ENCODE measurements at regions not wholly inside any gene's neighbourhood (a gene's known extent, or its start where the extent isn't known, plus 50 kb on each side); places are given as distances from the start of the nearest gene placed in this dataset.

DNA sequence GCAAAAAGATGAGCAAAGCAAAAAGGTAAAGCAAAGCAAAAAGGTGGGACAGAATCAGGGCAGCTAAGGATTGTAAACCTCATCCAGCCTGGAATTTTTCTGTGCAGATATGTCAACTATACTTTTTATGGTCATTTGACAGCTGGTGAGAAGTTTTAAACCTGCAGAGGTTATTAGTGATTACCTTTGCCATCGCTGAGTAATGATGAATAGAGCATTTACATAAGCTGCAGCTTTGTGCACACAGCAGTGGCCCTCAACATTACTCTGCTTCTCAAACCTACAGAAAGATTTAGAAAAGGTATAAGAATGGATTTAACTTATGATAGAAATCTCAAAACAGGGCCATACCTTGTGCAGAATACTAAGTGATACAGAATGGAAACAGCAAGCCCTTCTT lies 54.5 kb upstream of the C4orf54 start:
- H3K27ac Mint-ChIP-seq: no peak overlapping the region
- no peak for TF ChIP-seq CTCF (IDR thresholded peaks at IDR 0.05; ENCODE audit: unreplicated experiment in 3 of 3)
- H3K27me3 Mint-ChIP-seq (ENCODE audit: low read depth): no peaks in the 10 kb centered on the region
- no peaks in the 10 kb centered on the region for H3K36me3 Mint-ChIP-seq (ENCODE audit: low read depth)
- no peak overlapping the region for H3K4me3 Mint-ChIP-seq
- H3K9me3 Mint-ChIP-seq: no peaks in the 10 kb centered on the region
- no peaks in the 10 kb centered on the region for H3K4me1 Mint-ChIP-seq

DNA sequence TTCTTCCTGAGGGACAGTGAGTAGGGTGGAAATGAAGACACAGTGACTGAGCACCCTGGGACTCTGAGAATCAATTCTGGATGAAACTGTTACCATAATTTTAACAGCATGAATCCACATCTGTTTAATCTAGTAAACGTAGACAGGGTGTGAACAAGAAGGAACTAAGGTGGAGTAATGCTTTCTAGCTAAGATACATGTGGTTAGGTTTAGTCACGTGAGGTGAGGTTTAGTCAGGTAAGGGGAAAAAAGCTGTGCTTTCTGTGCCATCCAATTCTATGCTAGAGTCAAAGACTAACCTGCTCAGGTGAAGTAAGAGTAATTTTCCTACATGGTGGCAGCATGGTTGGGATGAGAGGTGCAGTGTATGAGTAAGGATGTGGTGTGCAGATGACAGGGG lies 54.0 kb upstream of the C4orf54 start:
- no peak overlapping the region for H3K27ac Mint-ChIP-seq

GRCh38 chr4:99710681-99711345 lies 53.2 kb upstream of the C4orf54 start:
- H3K9me3 Mint-ChIP-seq: no peaks in the 10 kb centered on the region
- no peaks in the 10 kb centered on the region for H3K27me3 Mint-ChIP-seq (ENCODE audit: low read depth)
- H3K36me3 Mint-ChIP-seq (ENCODE audit: low read depth): no peaks in the 10 kb centered on the region

More for the DNA sequence above, 54.0 kb upstream of the C4orf54 start:
- no peak for TF ChIP-seq CTCF (IDR thresholded peaks at IDR 0.05; ENCODE audit: unreplicated experiment in 3 of 3)
- no peaks in the 10 kb centered on the region for H3K36me3 Mint-ChIP-seq (ENCODE audit: low read depth)
- no peaks in the 10 kb centered on the region for H3K27me3 Mint-ChIP-seq (ENCODE audit: low read depth)
- no peak overlapping the region for H3K4me3 Mint-ChIP-seq
- H3K9me3 Mint-ChIP-seq: no peaks in the 10 kb centered on the region
- no peaks in the 10 kb centered on the region for H3K4me1 Mint-ChIP-seq

DNA sequence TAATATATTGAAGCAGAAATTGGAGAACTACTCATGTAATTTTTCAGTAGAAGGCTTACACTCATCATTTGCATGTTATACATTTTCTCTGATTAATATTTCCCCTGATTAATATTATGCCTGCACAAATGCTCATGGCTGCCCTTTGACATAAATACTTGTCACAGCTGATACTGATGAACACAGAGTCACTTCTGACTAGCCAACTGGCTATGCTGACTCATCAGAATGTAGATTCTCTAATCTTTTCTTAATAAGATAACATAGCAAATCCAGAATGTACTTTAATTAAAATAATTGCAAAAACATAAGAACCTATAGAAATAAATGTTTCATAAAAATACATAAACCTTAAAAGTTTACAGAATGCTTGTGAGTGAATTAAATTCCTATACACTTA lies 52.4 kb upstream of the C4orf54 start:
- H3K4me1 Mint-ChIP-seq: no peaks in the 10 kb centered on the region
- no peak overlapping the region for H3K4me3 Mint-ChIP-seq
- no peaks in the 10 kb centered on the region for H3K9me3 Mint-ChIP-seq
- no peaks in the 10 kb centered on the region for H3K36me3 Mint-ChIP-seq (ENCODE audit: low read depth)
- no peaks in the 10 kb centered on the region for H3K27me3 Mint-ChIP-seq (ENCODE audit: low read depth)
- TF ChIP-seq CTCF (IDR thresholded peaks at IDR 0.05; ENCODE audit: unreplicated experiment in 3 of 3): no peak
- no peak overlapping the region for H3K27ac Mint-ChIP-seq

More at GRCh38 chr4:99710681-99711345, 53.2 kb upstream of the C4orf54 start:
- no peak for TF ChIP-seq CTCF (IDR thresholded peaks at IDR 0.05; ENCODE audit: unreplicated experiment in 3 of 3)
- no peaks in the 10 kb centered on the region for H3K4me1 Mint-ChIP-seq
- no peak overlapping the region for H3K27ac Mint-ChIP-seq
- H3K4me3 Mint-ChIP-seq: no peak overlapping the region

GRCh38 chr4:99708551-99708950 lies 50.9 kb upstream of the C4orf54 start:
- no peak overlapping the region for H3K4me3 Mint-ChIP-seq
- H3K9me3 Mint-ChIP-seq: no peaks in the 10 kb centered on the region
- no peaks in the 10 kb centered on the region for H3K4me1 Mint-ChIP-seq
- no peak overlapping the region for H3K27ac Mint-ChIP-seq
- no peaks in the 10 kb centered on the region for H3K27me3 Mint-ChIP-seq (ENCODE audit: low read depth)
- H3K36me3 Mint-ChIP-seq (ENCODE audit: low read depth): no peaks in the 10 kb centered on the region
- TF ChIP-seq CTCF (IDR thresholded peaks at IDR 0.05; ENCODE audit: unreplicated experiment in 3 of 3): no peak
